CD4-positive, alpha-beta T cell treated with Interleukin-4 for 1 hour (primary cell): ENCODE measurements at regions not wholly inside any gene's neighbourhood (a gene's known extent, or its start where the extent isn't known, plus 50 kb on each side); places are given as distances from the start of the nearest gene placed in this dataset.
"Not testable (repeated sequence)": the region's sequence is repeated elsewhere in the genome, so short reads cannot be mapped to it uniquely, and the experiment has no call there.

Source experiments
- DNase-seq, 2 donors: peaks; one replicate each; pipeline ENCODE4 v3.0.0-alpha.2; 2020 to 2022

DNA sequence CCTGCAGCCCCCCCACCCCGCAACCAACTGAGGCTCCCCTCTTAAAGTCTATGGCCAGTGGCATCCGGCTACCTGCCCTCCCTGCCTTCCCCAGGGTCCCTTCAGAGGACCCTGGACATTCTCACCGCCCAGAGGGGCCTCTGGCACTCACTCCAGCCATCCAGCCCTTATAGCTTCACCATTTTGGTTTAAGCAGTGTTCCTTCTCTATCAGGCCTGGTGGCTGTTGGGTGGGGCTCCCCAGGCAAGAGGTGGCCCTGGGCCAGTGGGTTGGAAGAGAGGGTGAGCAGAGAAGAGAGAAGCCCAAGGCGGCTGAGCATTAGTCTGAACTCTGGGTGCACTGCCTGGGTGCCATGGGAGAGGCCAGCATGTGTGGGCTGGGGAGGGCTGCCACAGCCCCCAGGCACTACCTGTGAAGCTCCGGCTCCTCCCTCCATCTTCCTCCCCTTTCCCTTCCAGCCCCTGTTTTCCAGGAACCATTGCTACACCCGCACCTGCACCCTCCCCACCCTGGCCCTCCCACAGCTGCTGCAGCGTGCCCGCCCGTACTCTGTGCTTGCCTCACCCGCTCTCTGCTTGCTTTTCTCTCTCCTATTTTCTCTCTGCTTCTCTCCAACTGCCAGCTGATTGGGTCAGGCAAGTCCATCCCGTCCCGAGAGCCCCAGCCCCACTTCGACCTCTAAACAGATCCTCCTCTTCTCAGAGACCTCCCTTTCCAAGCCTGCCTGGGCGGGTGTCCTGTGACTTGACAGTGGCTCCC lies 168.2 kb downstream of the TBC1D2B start:
- peak in 1 of 2 donors; percentile 5 for DNase-seq

DNA sequence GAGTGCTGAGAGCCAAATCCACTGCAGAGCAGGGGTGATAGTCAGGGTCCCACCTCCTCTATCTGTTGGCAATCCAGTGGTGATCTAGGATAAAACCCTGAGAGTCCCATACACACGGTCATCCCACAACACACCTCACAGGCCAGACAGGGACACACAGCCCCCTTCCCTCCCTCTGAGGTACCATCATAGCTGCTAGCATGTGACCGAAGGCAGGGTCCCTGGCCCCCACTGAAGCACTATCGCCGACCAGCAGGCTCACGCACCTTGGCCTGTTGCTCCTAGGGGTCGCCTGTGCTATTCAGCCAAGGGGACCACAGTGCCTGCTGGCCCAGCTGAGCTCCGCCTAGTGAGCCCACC lies 168.8 kb downstream of the TBC1D2B start:
- peak in 1 of 2 donors; percentile 5 for DNase-seq

DNA sequence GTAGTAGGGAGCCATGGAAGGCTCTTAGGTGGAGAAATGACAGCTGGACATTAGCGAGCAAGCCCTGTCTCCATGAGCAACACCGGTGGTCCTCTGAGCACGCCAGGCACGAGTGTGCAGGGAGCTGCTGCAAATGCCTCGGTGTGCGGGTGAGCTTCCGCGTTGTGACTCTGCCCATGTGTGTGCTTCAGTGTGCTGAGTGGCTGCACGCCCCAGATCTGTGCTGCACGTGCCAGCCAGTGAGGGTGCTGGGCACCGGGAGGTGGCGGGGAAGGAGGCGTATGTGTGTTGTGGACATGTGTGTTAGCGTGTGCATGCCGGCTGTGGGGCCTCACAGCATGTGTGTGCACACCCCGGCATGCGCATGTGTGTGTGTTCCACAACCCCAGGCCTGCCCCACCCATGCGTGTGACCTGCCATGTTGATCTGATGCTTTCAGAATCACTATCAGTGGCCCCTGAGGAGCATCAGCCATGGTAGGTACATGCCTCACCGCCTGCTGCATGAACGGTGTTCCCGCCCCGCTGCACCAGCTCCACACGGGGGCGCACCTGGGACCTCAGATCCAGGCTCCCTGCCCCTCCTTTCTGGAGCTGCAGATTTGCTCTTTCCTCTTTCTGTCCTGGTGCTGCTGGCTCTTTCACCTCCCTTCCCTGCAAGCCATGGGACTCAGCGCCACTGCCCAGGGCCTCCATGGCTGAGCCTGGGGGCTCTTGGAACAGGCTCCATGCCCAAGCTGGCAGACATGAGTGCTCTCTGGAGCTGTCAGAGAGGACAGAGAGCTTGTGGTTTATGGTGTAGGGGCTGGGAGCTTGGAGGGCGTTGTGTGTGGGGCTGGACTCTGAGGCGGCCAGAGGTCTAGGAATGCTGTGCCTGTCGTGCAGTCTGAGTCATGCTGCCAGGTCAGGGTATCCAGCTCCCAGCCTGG lies 169.4 kb downstream of the TBC1D2B start:
- peak; percentile 5 to 20 for DNase-seq

DNA sequence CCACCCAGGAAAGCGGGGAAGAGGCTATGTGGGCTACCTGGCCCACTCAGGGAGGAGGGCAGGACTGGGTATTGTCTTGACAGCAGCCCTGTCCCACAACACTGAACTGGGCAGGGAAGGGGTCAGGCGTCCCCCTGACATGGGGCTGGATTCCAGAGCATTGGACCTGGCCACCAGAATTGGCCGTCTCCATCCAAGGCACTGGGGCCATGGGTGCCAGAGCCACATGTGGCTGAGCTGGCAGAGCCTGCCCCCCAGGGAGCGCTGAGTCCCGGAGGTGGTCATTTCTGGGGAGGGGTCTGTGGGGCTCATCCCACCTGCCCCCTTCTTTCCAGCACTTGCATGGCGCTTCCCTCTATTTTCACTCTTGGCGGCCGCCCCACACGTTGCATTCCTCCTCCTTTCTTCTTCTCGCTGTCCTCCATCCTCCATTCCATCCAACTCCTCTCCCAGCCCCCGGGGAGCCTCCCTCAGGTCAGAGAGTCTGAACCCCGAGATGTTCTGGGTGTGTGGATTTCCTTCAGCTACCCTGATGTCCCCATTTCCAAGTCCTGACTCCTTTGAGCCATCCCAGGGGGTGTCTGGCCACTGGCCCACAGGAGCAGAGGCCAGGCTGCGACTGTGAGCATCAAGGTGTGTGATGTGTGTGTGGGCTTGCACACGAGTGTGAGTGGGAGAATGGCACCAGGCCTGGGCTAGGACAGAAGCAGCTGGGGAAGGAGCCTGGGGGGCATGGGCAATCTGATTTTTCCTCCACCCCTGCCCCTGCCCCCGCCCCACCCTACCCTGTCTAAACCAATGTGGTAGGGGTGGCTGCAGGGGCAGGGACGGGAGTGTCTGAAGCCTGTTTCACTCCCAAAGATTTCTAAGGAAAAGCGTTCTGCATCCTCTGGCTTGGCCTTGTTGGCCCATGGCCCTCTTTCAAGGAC lies 171.2 kb downstream of the TBC1D2B start:
- peak in 1 of 2 donors; percentile 3 for DNase-seq

DNA sequence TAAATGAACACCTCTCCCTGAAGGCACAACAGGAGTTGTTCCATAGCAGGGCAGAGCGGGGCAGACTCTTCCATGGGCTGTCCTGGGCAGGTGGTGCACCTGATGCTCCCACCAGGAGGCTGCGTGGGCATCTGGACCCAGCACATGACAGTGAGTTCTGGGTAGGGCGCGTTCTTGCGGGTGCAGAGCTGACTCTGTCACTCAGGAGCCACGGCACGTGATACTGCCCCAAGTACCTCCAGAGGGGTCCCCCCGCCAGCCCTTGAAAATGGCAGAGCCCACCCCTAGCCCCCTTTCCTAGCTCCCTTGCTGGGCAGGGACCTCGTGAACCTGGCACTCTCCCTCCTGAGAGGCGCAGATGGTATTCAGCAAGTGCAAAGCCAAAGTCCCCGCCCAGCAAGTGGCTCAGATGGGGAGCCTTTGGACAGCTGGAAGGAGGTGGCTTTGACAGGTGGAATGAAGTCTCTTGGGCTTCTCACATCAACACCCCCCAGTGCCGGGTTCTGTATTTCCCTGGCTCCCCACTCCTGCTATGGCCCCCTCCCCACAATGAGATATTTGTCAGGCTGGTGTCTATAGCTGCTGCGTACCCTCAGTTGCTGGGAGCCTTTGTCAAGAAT lies 172.1 kb downstream of the TBC1D2B start:
- peak in 1 of 2 donors; percentile 10 for DNase-seq

DNA sequence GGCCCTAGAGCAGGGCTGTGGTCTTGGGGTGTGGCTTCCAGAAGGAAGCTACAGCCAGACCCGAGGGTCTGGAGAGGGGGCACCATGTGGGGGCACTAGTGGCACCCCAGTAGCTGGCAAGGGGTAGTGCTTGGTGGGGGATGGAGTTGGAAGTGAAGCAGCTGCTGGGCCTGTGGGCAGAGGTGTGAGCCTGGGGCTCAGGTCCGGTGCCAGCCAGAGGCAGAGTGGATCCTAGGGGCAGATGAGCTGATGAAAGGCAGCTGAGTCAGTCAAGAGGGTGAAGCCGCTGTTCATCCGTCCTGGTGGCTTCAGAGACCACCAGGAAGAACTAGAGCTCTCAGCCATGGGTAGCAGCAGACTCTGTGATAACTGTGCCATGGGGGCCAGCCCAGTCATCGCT lies 172.6 kb downstream of the TBC1D2B start:
- DNase-seq: peak in 1 of 2 donors; percentile 3

DNA sequence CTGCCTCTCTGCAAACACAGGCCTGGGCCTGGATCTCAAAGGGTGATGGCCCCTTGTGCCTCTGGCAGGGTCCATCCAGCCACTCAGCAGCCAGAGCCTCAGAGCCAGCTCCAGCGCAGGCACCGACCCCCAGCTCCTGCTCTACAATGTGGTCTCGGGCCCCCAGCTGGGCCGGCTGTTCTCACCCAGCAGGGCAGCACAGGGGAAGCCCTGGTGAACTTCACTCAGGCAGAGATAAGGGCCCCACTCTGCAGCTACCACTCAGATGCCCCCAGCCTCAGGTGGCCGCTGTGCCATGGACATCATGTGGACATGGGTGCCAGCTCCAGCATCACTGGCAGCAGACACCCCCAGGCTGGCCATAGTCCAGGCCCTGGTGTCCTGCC lies 173.1 kb downstream of the TBC1D2B start:
- peak in 1 of 2 donors; percentile 1 for DNase-seq

DNA sequence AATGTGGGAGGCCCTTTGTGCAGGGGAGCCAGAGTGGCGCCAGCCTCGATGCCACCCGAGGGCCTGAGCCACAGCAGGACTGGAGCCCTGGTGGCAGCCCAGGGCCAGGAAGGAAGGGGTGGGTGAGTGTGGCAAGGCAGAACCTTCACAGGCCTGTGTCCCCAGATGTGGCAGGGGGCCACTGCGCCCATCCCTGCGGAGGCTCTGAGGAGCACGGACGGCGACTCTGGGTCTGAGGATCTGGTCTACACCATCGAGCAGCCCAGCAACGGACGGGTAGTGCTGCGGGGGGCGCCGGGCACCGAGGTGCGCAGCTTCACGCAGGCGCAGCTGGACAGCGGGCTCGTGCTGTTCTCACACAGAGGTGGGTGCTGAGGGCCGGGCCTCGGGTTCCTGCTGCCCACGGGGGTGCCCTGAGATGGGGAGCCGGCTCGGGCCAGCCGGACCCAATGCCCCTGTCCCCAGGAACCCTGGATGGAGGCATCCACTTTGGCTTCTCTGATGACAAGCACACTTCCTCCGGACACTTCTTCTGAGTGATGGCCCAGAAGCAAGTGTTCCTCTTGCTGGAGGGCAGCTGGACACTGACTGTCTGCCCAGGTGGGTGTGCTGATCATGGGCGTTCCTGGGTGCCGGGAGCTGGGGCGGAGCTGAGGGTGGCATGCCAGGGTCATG lies 173.6 kb downstream of the TBC1D2B start:
- peak in 1 of 2 donors; percentile 4 for DNase-seq

DNA sequence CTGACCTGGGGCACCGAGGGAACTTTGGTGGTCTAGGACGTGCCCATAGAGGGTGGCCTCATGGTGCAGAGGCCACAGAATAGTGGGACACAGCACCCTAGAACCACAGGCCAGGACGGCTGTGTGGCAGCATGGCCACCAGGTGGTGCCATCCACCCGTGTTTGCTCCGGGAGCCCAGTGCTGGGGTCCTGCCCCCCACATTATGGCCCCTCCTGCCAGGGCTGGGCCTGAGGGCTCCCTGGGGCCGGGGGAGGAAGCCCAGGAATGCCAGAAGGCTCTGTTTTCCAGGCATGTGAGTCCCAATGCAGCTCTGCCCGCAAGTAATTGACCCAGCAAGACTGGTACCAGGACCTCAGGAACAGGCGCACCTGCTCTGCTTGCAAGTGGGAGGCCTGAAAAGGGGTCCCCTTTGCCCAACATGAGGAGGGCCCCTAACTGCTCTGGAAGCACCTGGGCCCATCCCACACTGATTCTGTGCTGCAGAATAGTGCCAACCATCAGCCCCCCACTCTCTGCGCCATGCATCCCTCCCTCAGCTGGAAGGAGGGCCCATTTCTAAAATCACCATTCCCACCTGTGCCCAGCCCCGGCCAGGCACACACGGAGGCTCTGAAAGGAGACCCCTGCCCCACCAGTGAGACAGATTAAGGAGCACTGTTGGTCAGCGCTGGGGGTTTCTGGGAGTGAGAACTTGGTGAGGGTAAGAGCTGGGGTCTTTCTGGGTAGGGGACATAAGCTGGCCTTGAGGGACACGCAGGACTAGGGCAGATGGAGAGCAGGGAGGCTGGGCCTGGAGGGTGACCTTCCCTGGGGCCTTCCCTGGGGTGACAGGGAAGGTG lies 174.4 kb downstream of the TBC1D2B start:
- DNase-seq: peak in 1 of 2 donors; percentile 0

DNA sequence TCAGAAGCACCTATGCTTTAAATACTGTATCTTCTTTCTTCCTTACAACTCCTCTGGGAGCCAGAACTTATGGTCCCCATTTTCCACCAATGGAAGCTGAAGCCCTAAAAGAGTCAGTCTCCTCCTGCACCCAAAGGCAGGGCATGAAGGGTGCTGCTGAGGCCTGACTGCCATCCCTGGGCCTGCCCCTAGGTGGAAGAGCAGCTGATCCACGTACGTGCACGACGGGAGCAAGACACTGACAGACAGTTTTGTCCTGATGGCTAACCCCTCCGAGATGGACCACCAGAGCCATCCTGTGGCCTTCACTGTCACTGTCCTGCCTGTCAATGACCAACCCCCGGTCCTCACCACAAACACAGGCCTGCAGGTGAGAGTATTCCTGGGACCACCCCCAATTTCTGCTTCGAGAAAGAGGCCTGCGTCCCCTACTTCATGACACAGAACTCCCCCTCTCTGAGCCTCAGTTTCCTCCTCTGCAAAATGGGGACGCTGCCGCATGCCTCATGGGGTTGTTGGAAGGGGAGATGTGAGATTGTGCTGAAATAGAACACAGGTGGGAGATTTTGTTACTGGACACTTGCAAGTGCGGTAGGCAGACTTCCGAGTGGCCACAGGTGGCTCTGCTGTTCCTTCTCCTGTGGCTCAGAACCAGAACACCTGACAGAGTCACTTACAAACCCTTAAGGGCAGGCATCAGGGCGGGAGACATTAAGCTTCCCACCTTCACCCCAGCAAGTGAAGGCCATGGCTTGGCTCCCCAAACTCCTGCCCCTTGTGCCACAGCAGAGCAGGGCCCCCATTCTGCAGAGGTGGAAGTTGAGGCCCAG lies 175.4 kb downstream of the TBC1D2B start:
- no peak for DNase-seq

DNA sequence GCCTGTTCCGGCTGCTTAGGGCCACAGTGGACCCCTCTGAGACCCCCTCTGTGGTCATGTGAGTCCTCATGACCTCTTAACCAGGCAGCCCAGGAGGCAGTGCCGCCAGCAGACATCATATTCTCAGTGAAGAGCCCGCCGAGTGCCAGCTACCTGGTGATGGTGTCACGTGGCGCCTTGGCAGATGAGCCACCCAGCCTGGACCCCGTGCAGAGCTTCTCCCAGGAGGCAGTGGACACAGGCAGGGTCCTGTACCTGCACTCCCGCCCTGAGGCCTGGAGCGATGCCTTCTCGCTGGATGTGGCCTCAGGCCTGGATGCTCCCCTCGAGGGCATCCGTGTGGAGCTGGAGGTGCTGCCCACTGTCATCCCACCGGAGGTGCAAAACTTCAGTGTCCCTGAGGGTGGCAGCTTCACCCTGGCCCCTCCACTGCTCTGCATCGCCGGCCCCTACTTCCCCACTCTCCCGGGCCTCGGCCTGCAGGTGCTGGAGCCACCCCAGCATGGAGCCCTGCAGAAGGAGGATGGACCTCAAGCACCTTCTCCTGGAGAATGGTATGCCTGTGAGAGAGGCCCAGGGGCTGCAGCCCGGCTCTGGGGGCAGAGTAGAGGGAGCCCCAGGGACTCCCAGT lies 176.1 kb downstream of the TBC1D2B start:
- peak in 1 of 2 donors; percentile 9 for DNase-seq

DNA sequence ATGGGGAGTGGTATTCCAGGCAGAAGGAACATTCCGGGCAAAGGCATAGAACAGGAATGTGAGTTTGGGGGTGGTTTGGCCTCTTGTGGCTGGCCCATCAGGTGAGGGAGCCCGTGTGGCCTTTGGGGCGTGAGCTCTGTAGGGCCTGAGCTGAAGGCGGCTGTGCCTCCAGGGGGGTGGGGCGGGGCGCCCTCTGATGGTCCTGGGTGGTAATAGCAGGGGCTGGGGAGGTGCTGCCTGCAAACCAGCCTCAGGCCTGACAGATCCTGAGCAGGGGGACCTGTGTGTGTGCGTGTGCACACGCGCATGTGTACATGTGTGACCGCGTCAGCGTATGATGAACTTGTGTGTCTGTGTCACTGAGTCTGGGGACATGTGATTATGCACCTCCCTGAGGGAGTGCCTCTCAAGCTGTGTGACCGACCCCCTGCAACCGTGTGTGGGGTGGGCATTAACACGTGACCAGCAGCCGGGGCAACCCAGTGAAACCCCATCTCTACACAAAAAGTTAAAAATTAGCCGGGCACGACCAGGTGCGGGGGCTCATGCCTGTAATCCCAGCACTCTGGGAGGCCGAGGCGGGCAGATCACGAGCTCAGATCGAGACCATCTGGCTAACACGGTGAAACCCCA lies 177.1 kb downstream of the TBC1D2B start:
- DNase-seq: peak in 1 of 2 donors; percentile 11

DNA sequence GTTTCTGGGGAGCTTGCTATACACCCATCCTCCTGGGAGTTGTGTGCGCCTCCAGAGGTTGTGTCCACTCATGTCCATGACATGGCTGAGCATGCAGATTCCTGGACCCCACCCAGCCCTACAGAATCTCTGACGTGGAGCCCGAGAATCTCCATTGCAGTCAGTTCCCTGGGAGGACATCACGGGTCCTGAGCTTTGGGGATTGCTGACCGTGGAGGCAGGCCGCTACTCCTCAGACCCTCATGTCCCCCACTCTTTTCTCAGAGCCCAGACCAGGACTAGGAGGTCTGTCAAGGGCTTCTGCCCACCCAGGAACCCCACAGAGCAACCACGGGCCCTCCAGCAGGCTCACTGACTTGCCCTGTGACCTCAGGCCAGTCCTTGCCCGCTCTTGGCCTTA lies 177.7 kb downstream of the TBC1D2B start:
- not testable (repeated sequence) for DNase-seq

DNA sequence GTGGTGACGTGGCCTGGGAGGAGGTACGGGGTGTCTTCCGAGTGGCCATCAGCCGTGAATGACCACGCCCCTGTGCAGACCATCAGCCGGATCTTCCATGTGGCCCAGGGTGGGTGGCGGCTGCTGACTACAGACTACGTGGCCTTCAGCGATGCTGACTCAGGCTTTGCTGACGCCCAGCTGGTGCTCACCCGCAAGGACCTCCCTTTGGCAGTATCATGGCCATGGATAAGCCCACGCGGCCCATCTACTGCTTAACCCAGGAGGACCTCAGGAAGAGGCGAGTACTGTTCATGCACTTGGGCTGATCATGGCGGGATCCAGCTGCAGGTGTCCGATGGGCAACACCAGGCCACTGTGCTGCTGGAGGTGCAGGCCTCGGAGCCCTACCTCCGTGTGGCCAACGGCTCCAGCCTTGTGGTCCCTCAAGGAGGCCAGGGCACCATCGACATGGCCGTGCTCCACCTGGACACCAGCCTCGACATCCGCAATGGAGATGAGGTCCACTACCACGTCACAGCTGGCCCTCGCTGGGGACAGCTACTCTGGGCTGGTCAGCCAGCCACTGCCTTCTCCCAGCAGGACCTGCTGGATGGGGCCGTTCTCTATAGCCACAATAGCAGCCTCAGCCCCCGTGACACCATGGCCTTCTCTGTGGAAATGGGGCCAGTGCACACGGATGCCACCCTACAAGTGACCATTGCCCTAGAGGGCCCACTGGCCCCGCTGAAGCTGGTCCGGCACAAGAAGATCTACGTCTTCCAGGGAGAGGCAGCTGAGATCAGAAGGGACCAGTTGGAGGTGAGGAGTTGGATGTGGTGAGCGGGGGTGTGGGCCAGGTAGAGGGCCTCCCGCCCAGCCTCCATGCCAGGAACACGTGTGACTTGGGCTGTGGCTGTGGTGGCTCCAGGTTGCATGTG lies 178.4 kb downstream of the TBC1D2B start:
- DNase-seq: no peak

DNA sequence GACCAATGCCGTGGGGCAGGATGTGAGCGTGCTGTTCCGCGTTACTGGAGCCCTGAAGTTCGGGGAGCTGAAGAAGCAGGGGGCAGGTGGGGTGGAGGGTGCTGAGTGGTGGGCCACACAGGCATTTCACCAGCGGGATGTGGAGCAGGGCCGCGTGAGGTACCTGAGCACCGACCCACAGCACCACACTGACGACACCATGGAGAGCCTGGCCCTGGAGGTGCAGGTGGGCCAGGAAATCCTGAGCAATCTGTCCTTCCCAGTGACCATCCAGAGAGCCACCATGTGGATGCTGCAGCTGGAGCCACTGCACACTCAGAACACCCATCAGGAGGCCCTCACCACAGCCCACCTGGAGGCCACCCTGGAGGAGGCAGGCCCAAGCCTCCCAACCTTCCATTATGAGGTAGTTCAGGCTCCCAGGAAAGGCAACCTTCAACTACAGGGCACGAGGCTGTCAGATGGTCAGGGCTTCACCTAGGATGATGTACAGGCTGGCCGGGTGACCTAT lies 179.6 kb downstream of the TBC1D2B start:
- DNase-seq: no peak

DNA sequence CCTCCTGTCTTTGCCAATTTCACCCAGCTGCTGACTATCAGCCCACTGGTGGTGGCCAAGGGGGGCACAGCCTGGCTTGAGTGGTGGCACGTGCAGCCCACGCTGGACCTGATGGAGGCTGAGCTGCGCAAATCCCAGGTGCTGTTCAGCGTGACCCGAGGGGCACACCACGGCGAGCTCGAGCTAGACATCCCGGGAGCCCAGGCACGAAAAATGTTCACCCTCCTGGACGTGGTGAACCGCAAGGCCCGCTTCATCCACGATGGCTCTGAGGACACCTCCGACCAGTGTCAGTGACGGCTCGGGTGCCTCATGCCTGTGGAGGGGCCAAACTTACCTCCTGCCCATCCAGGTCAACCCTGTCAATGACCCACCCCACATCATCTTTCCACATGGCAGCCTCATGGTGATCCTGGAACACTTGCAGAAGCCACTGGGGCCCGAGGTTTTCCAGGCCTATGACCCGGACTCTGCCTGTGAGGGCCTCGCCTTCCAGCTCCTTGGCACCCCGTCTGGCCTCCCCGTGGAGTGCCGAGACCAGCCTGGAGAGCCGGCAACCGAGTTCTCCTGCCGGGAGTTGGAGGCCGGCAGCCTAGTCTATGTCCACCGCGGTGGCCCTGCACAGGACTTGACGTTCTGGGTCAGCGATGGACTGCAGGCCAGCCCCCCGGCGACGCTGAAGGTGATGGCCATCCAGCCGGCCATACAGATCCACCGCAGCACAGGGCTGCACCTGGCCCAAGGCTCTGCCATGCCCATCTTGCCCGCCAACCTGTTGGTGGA lies 180.2 kb downstream of the TBC1D2B start:
- DNase-seq: not testable (repeated sequence)
